GM12873 (cell line): ENCODE measurements at regions not wholly inside any gene's neighbourhood (a gene's known extent, or its start where the extent isn't known, plus 50 kb on each side); places are given as distances from the start of the nearest gene placed in this dataset.

Source experiments
- TF ChIP-seq, protein P1 (sequence below): IDR thresholded peaks from 2 replicates; pipeline ENCODE4 v1.5.1; 2012; ENCODE audit warnings: low read depth, mild to moderate bottlenecking, moderate library complexity, low read length, control low read depth; ENCODE audit not compliant: insufficient read depth; ENCODE audit errors: missing control alignments

- TF ChIP-seq, protein P1, sequence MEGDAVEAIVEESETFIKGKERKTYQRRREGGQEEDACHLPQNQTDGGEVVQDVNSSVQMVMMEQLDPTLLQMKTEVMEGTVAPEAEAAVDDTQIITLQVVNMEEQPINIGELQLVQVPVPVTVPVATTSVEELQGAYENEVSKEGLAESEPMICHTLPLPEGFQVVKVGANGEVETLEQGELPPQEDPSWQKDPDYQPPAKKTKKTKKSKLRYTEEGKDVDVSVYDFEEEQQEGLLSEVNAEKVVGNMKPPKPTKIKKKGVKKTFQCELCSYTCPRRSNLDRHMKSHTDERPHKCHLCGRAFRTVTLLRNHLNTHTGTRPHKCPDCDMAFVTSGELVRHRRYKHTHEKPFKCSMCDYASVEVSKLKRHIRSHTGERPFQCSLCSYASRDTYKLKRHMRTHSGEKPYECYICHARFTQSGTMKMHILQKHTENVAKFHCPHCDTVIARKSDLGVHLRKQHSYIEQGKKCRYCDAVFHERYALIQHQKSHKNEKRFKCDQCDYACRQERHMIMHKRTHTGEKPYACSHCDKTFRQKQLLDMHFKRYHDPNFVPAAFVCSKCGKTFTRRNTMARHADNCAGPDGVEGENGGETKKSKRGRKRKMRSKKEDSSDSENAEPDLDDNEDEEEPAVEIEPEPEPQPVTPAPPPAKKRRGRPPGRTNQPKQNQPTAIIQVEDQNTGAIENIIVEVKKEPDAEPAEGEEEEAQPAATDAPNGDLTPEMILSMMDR: no peak
These were observed 226.2 kb upstream of the BLID start for GRCh38 chr11:122342089-122342744.

GRCh38 chr11:122341477-122341876 is 225.5 kb upstream of the BLID start:
- TF ChIP-seq, protein P1: no peak

DNA sequence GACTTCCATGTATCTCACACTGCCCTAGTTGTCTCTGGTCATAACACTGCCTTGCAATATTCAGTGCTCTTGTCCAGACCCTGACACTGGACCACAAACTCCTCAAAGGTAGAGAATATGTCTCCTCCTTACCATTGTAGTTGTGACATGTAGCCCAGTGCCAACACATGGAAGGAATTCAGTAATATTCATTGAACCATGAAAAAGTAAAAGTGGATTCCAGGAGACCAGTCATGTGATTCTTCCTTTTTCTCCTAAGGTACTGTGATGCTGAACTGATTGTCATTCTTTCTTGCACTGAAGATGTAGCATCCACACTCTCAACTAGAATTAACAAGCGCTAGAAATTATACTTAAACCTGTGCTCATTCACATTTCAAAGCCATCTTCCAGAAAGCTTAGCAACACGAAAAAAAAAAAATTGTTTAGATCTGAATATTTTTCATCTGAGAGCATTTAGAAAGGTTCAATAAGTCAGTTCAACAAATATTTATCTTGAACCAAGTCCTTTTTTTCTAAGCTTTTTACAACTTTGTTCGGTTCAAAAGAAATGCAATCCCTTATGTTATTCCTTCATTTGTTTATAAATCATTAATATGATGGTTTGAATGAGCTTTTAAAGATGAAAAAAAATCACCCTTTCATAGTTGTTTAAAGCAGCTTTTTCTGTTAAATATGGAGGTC is 224.7 kb upstream of the BLID start:
- TF ChIP-seq, protein P1: no peak

GRCh38 chr11:122339436-122340060 is 223.5 kb upstream of the BLID start:
- TF ChIP-seq, protein P1: no peak

GRCh38 chr11:122337704-122338103 is 221.7 kb upstream of the BLID start:
- TF ChIP-seq, protein P1: no peak

- TF ChIP-seq, protein P1: no peak
These were observed 221.2 kb upstream of the BLID start for GRCh38 chr11:122337241-122337640.

GRCh38 chr11:122336706-122337105 is 220.7 kb upstream of the BLID start:
- TF ChIP-seq, protein P1: no peak
